H9 (cell line): ENCODE measurements at regions not wholly inside any gene's neighbourhood (a gene's known extent, or its start where the extent isn't known, plus 50 kb on each side); places are given as distances from the start of the nearest gene placed in this dataset.

ENCODE experiments used
- DNase-seq: peaks from one replicate; pipeline ENCODE4 v3.0.0-alpha.2; 2017
- H2AFZ ChIP-seq: one replicate; pipeline ENCODE4 v1.6.1; 2013; ENCODE audit warnings: mild to moderate bottlenecking, low read length, control low read depth, moderate library complexity
- H2AK5ac ChIP-seq: 2 replicates; pipeline ENCODE4 v1.6.1; 2013; ENCODE audit warnings: low read length, control low read depth, mixed read lengths; ENCODE audit not compliant: insufficient read length
- H2BK120ac ChIP-seq: one replicate; pipeline ENCODE4 v1.6.1; 2013; ENCODE audit warnings: low read depth, mild to moderate bottlenecking, low read length, control low read depth, inconsistent platforms; ENCODE audit not compliant: poor library complexity, severe bottlenecking
- H2BK12ac ChIP-seq: 2 replicates; pipeline ENCODE4 v1.6.1; 2013; ENCODE audit warnings: low read length, control low read depth, mixed read lengths, low read depth; ENCODE audit not compliant: insufficient read length
- H2BK15ac ChIP-seq: 2 replicates; pipeline ENCODE4 v1.6.1; 2013; ENCODE audit warnings: low read depth, low read length, control low read depth
- H2BK20ac ChIP-seq: one replicate; pipeline ENCODE4 v1.6.1; 2013; ENCODE audit warnings: low read depth, mild to moderate bottlenecking, low read length, control low read depth, inconsistent platforms; ENCODE audit not compliant: poor library complexity, severe bottlenecking
- H2BK5ac ChIP-seq: 2 replicates; pipeline ENCODE4 v1.6.1; 2013; ENCODE audit warnings: low read length, control low read depth, mixed read lengths; ENCODE audit not compliant: insufficient read length
- H3K14ac ChIP-seq: 2 replicates; pipeline ENCODE4 v1.6.1; 2013; ENCODE audit warnings: low read length, control low read depth; ENCODE audit not compliant: insufficient read depth
- H3K18ac ChIP-seq: 2 replicates; pipeline ENCODE4 v1.6.1; 2013; ENCODE audit warnings: low read depth, mild to moderate bottlenecking, mixed read lengths, low read length, control low read depth; ENCODE audit not compliant: insufficient read length
- H3K23ac ChIP-seq: 2 replicates; pipeline ENCODE4 v1.6.1; 2013; ENCODE audit warnings: low read length, control low read depth, mixed read lengths, low read depth; ENCODE audit not compliant: insufficient read length
- H3K23me2 ChIP-seq: 2 replicates; pipeline ENCODE4 v1.6.1; 2013; ENCODE audit warnings: low read depth, mild to moderate bottlenecking, mixed read lengths, low read length, control low read depth; ENCODE audit not compliant: insufficient read length, poor library complexity, severe bottlenecking
- H3K27ac ChIP-seq: 2 replicates; pipeline ENCODE4 v1.5.1; 2013; ENCODE audit warnings: low read length, control low read depth, mixed read lengths, low read depth; ENCODE audit not compliant: insufficient read length
- H3K27me3 ChIP-seq: 2 replicates; pipeline ENCODE4 v1.6.1; 2013; ENCODE audit warnings: low read length, control low read depth, inconsistent platforms; ENCODE audit not compliant: insufficient read depth
- H3K4ac ChIP-seq: 2 replicates; pipeline ENCODE4 v1.6.1; 2013; ENCODE audit warnings: low read depth, mild to moderate bottlenecking, control low read depth, inconsistent platforms, low read length, moderate library complexity
- H3K4me1 ChIP-seq: 2 replicates; pipeline ENCODE4 v1.6.1; 2013; ENCODE audit warnings: low read length, control low read depth, inconsistent platforms; ENCODE audit not compliant: insufficient read depth
- H3K4me2 ChIP-seq: 2 replicates; pipeline ENCODE4 v1.6.1; 2013; ENCODE audit warnings: low read length, control low read depth, mixed read lengths; ENCODE audit not compliant: insufficient read length, insufficient read depth
- H3K56ac ChIP-seq: 2 replicates; pipeline ENCODE4 v1.6.1; 2013; ENCODE audit warnings: low read depth, mild to moderate bottlenecking, mixed read lengths, low read length, control low read depth; ENCODE audit not compliant: insufficient read length
- H3K79me1 ChIP-seq: 2 replicates; pipeline ENCODE4 v1.6.1; 2013; ENCODE audit warnings: low read depth, mild to moderate bottlenecking, moderate library complexity, low read length, control low read depth, inconsistent platforms; ENCODE audit not compliant: insufficient read depth, poor library complexity, severe bottlenecking
- H3K79me2 ChIP-seq: 2 replicates; pipeline ENCODE4 v1.6.1; 2013; ENCODE audit warnings: low read length, control low read depth, inconsistent platforms; ENCODE audit not compliant: insufficient read depth
- H3K9ac ChIP-seq: 2 replicates; pipeline ENCODE4 v1.6.1; 2013; ENCODE audit warnings: low read length, control low read depth, mixed read lengths; ENCODE audit not compliant: insufficient read length; ENCODE audit errors: extremely low read depth
- H3K9me3 ChIP-seq: one replicate; pipeline ENCODE4 v1.6.1; 2013; ENCODE audit warnings: low read depth, low read length, inconsistent platforms; ENCODE audit not compliant: control insufficient read depth
- H3T11ph ChIP-seq: one replicate; pipeline ENCODE4 v1.6.1; 2013; ENCODE audit warnings: mild to moderate bottlenecking, low read length, control low read depth, inconsistent platforms
- H4K20me1 ChIP-seq: one replicate; pipeline ENCODE4 v1.6.1; 2013; ENCODE audit not compliant: control insufficient read depth, insufficient read length, insufficient read depth
- H4K5ac ChIP-seq: 2 replicates; pipeline ENCODE4 v1.6.1; 2013; ENCODE audit warnings: low read depth, mild to moderate bottlenecking, mixed read lengths, low read length, control low read depth; ENCODE audit not compliant: insufficient read length
- H4K8ac ChIP-seq: replicated peaks from 2 replicates; pipeline ENCODE4 v1.6.1; 2013; ENCODE audit warnings: low read length, control low read depth, mixed read lengths, low read depth; ENCODE audit not compliant: insufficient read length
- H4K91ac ChIP-seq: 2 replicates; pipeline ENCODE4 v1.6.1; 2013; ENCODE audit warnings: low read depth, mild to moderate bottlenecking, moderate library complexity, mixed read lengths, low read length, control low read depth; ENCODE audit not compliant: insufficient read length
- H3K27ac Mint-ChIP-seq, 3 experiments: 2 replicates in 2 of 3; 3 replicates in 1 of 3; pipeline ENCODE4 v1.8.0; 2020 to 2021; ENCODE audit warnings: mixed read lengths in 3 of 3, mild to moderate bottlenecking in 1 of 3, moderate library complexity in 1 of 3
- H3K27me3 Mint-ChIP-seq: 2 replicates; pipeline ENCODE4 v1.8.0; 2021; ENCODE audit warnings: low read depth, mild to moderate bottlenecking, moderate library complexity, mixed read lengths
- H3K36me3 Mint-ChIP-seq, 3 experiments: 2 replicates in 2 of 3; 3 replicates in 1 of 3; pipeline ENCODE4 v1.8.0; 2020 to 2021; ENCODE audit warnings: low read depth in 3 of 3, mixed read lengths in 3 of 3; ENCODE audit not compliant: insufficient read depth in 1 of 3
- H3K4me1 Mint-ChIP-seq, 2 experiments: 2 replicates each; pipeline ENCODE4 v1.8.0; 2020; ENCODE audit warnings: mixed read lengths in 2 of 2
- H3K4me3 Mint-ChIP-seq, 2 experiments: 2 replicates in 1 of 2; 3 replicates in 1 of 2; pipeline ENCODE4 v1.8.0; 2020 to 2021; ENCODE audit warnings: mild to moderate bottlenecking in 2 of 2, mixed read lengths in 2 of 2, moderate library complexity in 1 of 2
- H3K9me3 Mint-ChIP-seq, 2 experiments: 2 replicates in 1 of 2; 3 replicates in 1 of 2; pipeline ENCODE4 v1.8.0; 2020; ENCODE audit warnings: mild to moderate bottlenecking in 2 of 2, mixed read lengths in 2 of 2, moderate library complexity in 1 of 2
- CTCF ChIP-seq: fragments of 200-600 bp; sonication (generic); conservative IDR thresholded peaks from 3 replicates; pipeline ENCODE4 v1.8.0; 2021; ENCODE audit warnings: antibody characterized with exemption, mild to moderate bottlenecking
- WGBS: extraction: QIAGEN DNeasy Blood & Tissue Kit; methylation state at CpG from one replicate; pipeline ENCODE4 v1.1.7; 2013; ENCODE audit warnings: missing lambda C conversion rate, low lambda C conversion rate, mixed read lengths; ENCODE audit not compliant: insufficient read length; ENCODE audit errors: extremely low coverage; 5-methylcytosine and 5-hydroxymethylcytosine counted together

DNA sequence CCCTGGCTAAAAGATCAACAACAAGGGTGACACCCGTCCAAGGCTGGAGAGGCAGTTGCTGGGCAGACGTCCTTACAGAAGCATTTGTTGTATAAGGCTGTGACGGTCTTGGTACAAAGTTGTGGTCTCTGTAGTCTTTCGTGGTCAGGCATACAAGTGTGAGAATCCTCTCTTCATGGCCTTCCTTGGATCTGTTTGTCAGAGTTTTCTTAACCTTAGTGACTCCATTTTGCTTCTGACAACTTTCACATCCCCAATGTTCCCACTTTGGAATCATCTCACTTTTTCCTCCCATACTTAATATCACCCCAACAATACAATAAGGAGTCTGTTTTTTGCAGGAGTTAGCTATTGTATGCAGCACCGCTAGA lies 72.7 kb upstream of the ZCCHC2 start:
- no peak for DNase-seq
- Histone ChIP-seq H4K5ac (no peak overlapping the region), H4K20me1 (no peaks in the 10 kb centered on the region), H3T11ph (no peak overlapping the region), H3K23ac (no peak overlapping the region), H4K8ac (no peak overlapping the region), H2BK5ac (no peak overlapping the region), H3K23me2 (no peaks in the 10 kb centered on the region), H3K4me1 (peaks cover 5% of the 10 kb centered on the region; the same call in 1 of the 2 replicates), H2BK12ac (no peak overlapping the region), H3K79me1 (no peaks in the 10 kb centered on the region), H3K79me2 (no peaks in the 10 kb centered on the region), H2AK5ac (no peak overlapping the region), H3K14ac (no peak overlapping the region), H3K9me3 (no peaks in the 10 kb centered on the region), H4K91ac (no peak overlapping the region), H3K27ac (no peak overlapping the region), H2BK20ac (no peak overlapping the region), H3K27me3 (no peaks in the 10 kb centered on the region), H3K18ac (no peak overlapping the region), H3K56ac (no peak overlapping the region), H3K4ac (no peak overlapping the region), H3K4me2 (no peak overlapping the region), H2BK15ac (no peak overlapping the region), H2BK120ac (no peak overlapping the region), H3K9ac (no peak overlapping the region), H2AFZ (no peak overlapping the region)
- Mint-ChIP-seq H3K27me3 (no peaks in the 10 kb centered on the region), H3K4me1 (peaks cover 23 to 26% of the 10 kb centered on the region in 2 experiments), H3K36me3 (peaks cover 0 to 4% (median 0%) of the 10 kb centered on the region in 3 experiments; a peak in 2 of 7 replicates), H3K4me3 (no peak overlapping the region), H3K9me3 (no peaks in the 10 kb centered on the region), H3K27ac (no peak overlapping the region; a peak in 1 of 7 replicates)
- WGBS = no CpG with 5 or more reads among the region's 5 CpGs
- no peak for TF ChIP-seq CTCF
